Sigmoid colon (tissue), 6 donors: ENCODE measurements at regions not wholly inside any gene's neighbourhood (a gene's known extent, or its start where the extent isn't known, plus 50 kb on each side); places are given as distances from the start of the nearest gene placed in this dataset.
"Not testable (repeated sequence)": the region's sequence is repeated elsewhere in the genome, so short reads cannot be mapped to it uniquely, and the experiment has no call there.

ENCODE experiments used
- DNase-seq: peaks from one replicate; pipeline ENCODE4 v3.0.0-alpha.2; 2019
- H3K27ac ChIP-seq, 4 donors: fragments of 200-600 bp; sonication (generic); one replicate each; pipeline ENCODE4 v1.5.1; 2016 to 2019; ENCODE audit warnings: mild to moderate bottlenecking in 1 of 4
- H3K27me3 ChIP-seq, 3 donors: fragments of 200-600 bp; sonication (generic); one replicate each; pipeline ENCODE4 v1.5.1; 2019; ENCODE audit warnings: mild to moderate bottlenecking in 1 of 3
- H3K36me3 ChIP-seq, 4 donors: fragments of 200-600 bp; sonication (generic); one replicate each; pipeline ENCODE4 v1.5.1; 2016 to 2019
- H3K4me1 ChIP-seq, 4 donors: fragments of 200-600 bp; sonication (generic); one replicate each; pipeline ENCODE4 v1.5.1; 2017 to 2019
- H3K4me3 ChIP-seq, 4 donors: fragments of 200-600 bp; sonication (generic); one replicate each; pipeline ENCODE4 v1.5.1; 2017 to 2019; ENCODE audit warnings: mild to moderate bottlenecking in 2 of 4, moderate library complexity in 1 of 4
- H3K9me3 ChIP-seq, 4 donors: fragments of 200-600 bp in 3 of 4; sonication (generic) in 3 of 4; one replicate each; pipeline versions ENCODE4 v1.5.1 to v1.6.1; 2013 to 2019
- CTCF ChIP-seq, 4 experiments: fragments of 450-650 bp in 3 of 4; fragments of 200-600 bp in 1 of 4; IDR thresholded peaks; one replicate each; pipeline ENCODE4 v1.5.1; 2016 to 2019; ENCODE audit warnings: antibody characterized with exemption in 4 of 4, mild to moderate bottlenecking in 3 of 4, moderate library complexity in 2 of 4
- EP300 ChIP-seq, 4 donors: sonication (generic); formaldehyde crosslinking; IDR thresholded peaks; one replicate each; pipeline ENCODE4 v1.6.1; 2017; ENCODE audit warnings: antibody characterized with exemption in 4 of 4
- POLR2A ChIP-seq, 2 donors: fragments of 450-650 bp; IDR thresholded peaks; one replicate each; pipeline ENCODE4 v1.6.1; 2016; ENCODE audit warnings: antibody characterized with exemption in 2 of 2, mild to moderate bottlenecking in 2 of 2, moderate library complexity in 2 of 2
- POLR2AphosphoS5 ChIP-seq, 4 donors: sonication (generic); formaldehyde crosslinking; IDR thresholded peaks; one replicate each; pipeline ENCODE4 v1.6.1; 2017; ENCODE audit warnings: antibody characterized with exemption in 4 of 4
- WGBS, 2 donors: extraction: QIAGEN DNeasy Blood & Tissue Kit; methylation state at CpG; one replicate each; pipeline ENCODE4 v1.1.7; 2013; 5-methylcytosine and 5-hydroxymethylcytosine counted together
- intact Hi-C: fragments of 100-400 bp; cut with DNase I; formaldehyde crosslinking; loops from one replicate; pipeline ENCODE4 v1.15.1; 2023
- donor health status: healthy with polysubstance abuse.
- donor health status: healthy.

GRCh38 chr15:91409387-91409786, 309.3 kb downstream of the SV2B start:
- intact Hi-C loops: no loop called here

GRCh38 chr15:91411586-91411985, 311.5 kb downstream of the SV2B start:
- H3K27ac ChIP-seq: no peak overlapping the region
- TF ChIP-seq EP300 (IDR thresholded peaks at IDR 0.05): no peak
- no peak overlapping the region for H3K4me3 ChIP-seq
- no peaks in the 10 kb centered on the region for H3K27me3 ChIP-seq
- H3K36me3 ChIP-seq: no peaks in the 10 kb centered on the region
- no peaks in the 10 kb centered on the region for H3K9me3 ChIP-seq
- H3K4me1 ChIP-seq: peaks cover 0 to 8% (median 0%) of the 10 kb centered on the region in 4 donors
- intact Hi-C loops: no loop called here
- no peak for DNase-seq

More at GRCh38 chr15:91409387-91409786, 309.3 kb downstream of the SV2B start:
- H3K27me3 ChIP-seq: no peaks in the 10 kb centered on the region
- H3K27ac ChIP-seq: no peak overlapping the region
- H3K36me3 ChIP-seq: no peaks in the 10 kb centered on the region
- DNase-seq: no peak
- TF ChIP-seq CTCF (IDR thresholded peaks at IDR 0.05): no peak
- TF ChIP-seq EP300 (IDR thresholded peaks at IDR 0.05): no peak
- TF ChIP-seq POLR2A (IDR thresholded peaks at IDR 0.05): no peak
- no peak for TF ChIP-seq POLR2AphosphoS5 (IDR thresholded peaks at IDR 0.05)
- H3K4me1 ChIP-seq: peaks cover 0 to 8% (median 0%) of the 10 kb centered on the region in 4 donors
- 92 to 95% methylated on average over 1 of the region's 1 CpG for WGBS, 2 donors
- no peaks in the 10 kb centered on the region for H3K9me3 ChIP-seq
- H3K4me3 ChIP-seq: no peak overlapping the region

- Histone ChIP-seq H3K36me3 (no peaks in the 10 kb centered on the region), H3K27me3 (no peaks in the 10 kb centered on the region), H3K9me3 (no peaks in the 10 kb centered on the region), H3K4me1 (peaks cover 0 to 8% (median 0%) of the 10 kb centered on the region in 4 donors), H3K27ac (no peak overlapping the region), H3K4me3 (no peak overlapping the region)
- DNase-seq: no peak
- no peak for TF ChIP-seq CTCF (IDR thresholded peaks at IDR 0.05)
- intact Hi-C loops: no loop called here
- WGBS, 2 donors: 56 to 74% methylated on average over 5 of the region's 5 CpGs
These were observed 312.3 kb downstream of the SV2B start for GRCh38 chr15:91412138-91412928.

GRCh38 chr15:91413142-91413541, 313.1 kb downstream of the SV2B start:
- H3K4me1 ChIP-seq: peaks cover 0 to 8% (median 0%) of the 10 kb centered on the region in 4 donors
- no peaks in the 10 kb centered on the region for H3K27me3 ChIP-seq
- intact Hi-C loops: no loop called here
- no peak for TF ChIP-seq CTCF (IDR thresholded peaks at IDR 0.05)
- TF ChIP-seq POLR2A (IDR thresholded peaks at IDR 0.05): no peak
- H3K9me3 ChIP-seq: no peaks in the 10 kb centered on the region
- no peak overlapping the region for H3K4me3 ChIP-seq
- no peak overlapping the region for H3K27ac ChIP-seq
- no peaks in the 10 kb centered on the region for H3K36me3 ChIP-seq
- WGBS, 2 donors: 77 to 85% methylated on average over 2 of the region's 2 CpGs
- no peak for DNase-seq

- no peaks in the 10 kb centered on the region for H3K4me1 ChIP-seq
- H3K27me3 ChIP-seq: no peaks in the 10 kb centered on the region
- TF ChIP-seq POLR2A (IDR thresholded peaks at IDR 0.05) (no peak), CTCF (IDR thresholded peaks at IDR 0.05) (no peak), EP300 (IDR thresholded peaks at IDR 0.05) (no peak), POLR2AphosphoS5 (IDR thresholded peaks at IDR 0.05) (no peak)
- H3K9me3 ChIP-seq: no peaks in the 10 kb centered on the region
- intact Hi-C loops: no loop called here
- no peak for DNase-seq
- no peak overlapping the region for H3K27ac ChIP-seq
- WGBS, 2 donors: 93 to 95% methylated on average over 2 of the region's 2 CpGs
- no peak overlapping the region for H3K4me3 ChIP-seq
- H3K36me3 ChIP-seq: no peaks in the 10 kb centered on the region
These were observed 314.1 kb downstream of the SV2B start for GRCh38 chr15:91414124-91414523.

- 90 to 95% methylated on average over 4 of the region's 4 CpGs for WGBS, 2 donors
- H3K27me3 ChIP-seq: not testable (repeated sequence)
These were observed 315.2 kb downstream of the SV2B start for GRCh38 chr15:91415258-91415657.

More at GRCh38 chr15:91415258-91415657, 315.2 kb downstream of the SV2B start:
- H3K27ac ChIP-seq, H3K36me3 ChIP-seq, H3K4me3 ChIP-seq, DNase-seq, H3K4me1 ChIP-seq, H3K9me3 ChIP-seq, intact Hi-C loops: not testable (repeated sequence)
